HG03135 (cell line): ENCODE measurements at regions not wholly inside any gene's neighbourhood (a gene's known extent, or its start where the extent isn't known, plus 50 kb on each side); places are given as distances from the start of the nearest gene placed in this dataset.
"Not testable (repeated sequence)": the region's sequence is repeated elsewhere in the genome, so short reads cannot be mapped to it uniquely, and the experiment has no call there.

Source experiments
- ATAC-seq: cut with Tn5 transposase; IDR thresholded peaks from one replicate; pipeline ENCODE4 v1.9.1; 2021; ENCODE audit warnings: mild to moderate bottlenecking, moderate library complexity; ENCODE audit not compliant: unreplicated experiment

GRCh38 chr6:21874372-21874771, 280.8 kb downstream of the SOX4 start:
- ATAC-seq = no peak

GRCh38 chr6:21877037-21877436, 283.5 kb downstream of the SOX4 start:
- ATAC-seq = not testable (repeated sequence)

DNA sequence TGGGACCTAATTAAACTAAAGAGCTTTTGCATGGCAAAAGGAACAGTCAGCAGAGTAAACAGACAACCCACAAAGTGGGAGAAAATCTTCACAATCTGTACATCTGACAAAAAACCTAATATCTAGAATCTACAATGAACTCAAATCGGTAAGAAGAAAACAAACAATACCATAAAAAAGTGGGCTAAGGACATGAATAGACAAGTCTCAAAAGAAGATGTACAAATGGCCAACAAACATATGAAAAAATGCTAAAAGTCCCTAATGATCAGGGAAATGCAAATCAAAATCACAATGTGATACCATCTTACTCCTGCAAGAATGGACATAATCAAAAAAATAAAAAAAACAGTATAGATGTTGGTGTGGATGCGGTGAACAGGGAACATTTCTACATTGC, 286.7 kb downstream of the SOX4 start:
- not testable (repeated sequence) for ATAC-seq

GRCh38 chr6:21881969-21882465, 288.5 kb downstream of the SOX4 start:
- ATAC-seq = no peak

GRCh38 chr6:21883595-21884328, 290.2 kb downstream of the SOX4 start:
- no peak for ATAC-seq

DNA sequence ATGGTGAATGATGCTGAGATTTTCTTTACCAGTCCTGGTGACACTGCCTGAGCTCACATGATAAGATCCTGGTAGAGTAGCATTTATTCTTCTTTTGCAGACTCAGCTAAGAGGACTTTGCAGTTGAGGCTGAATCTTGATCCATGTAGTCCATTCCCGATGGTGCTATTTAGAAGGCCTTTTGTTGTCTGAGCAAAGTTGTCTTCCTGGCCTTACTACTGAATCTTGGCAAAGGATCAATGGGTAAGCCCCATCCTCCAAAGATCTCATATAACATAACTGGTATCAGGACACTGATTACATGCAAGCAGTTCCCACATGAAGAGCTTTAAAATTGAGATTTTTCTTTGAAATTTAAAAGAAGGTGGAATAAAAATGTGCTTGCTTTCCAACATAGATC, 291.6 kb downstream of the SOX4 start:
- no peak for ATAC-seq

GRCh38 chr6:21885532-21886114, 292.1 kb downstream of the SOX4 start:
- no peak for ATAC-seq

GRCh38 chr6:21886542-21887151, 293.1 kb downstream of the SOX4 start:
- ATAC-seq = no peak

- no peak for ATAC-seq
These were observed 294.0 kb downstream of the SOX4 start for GRCh38 chr6:21887231-21888185.

- ATAC-seq = no peak
These were observed 297.5 kb downstream of the SOX4 start for GRCh38 chr6:21891080-21891479.

DNA sequence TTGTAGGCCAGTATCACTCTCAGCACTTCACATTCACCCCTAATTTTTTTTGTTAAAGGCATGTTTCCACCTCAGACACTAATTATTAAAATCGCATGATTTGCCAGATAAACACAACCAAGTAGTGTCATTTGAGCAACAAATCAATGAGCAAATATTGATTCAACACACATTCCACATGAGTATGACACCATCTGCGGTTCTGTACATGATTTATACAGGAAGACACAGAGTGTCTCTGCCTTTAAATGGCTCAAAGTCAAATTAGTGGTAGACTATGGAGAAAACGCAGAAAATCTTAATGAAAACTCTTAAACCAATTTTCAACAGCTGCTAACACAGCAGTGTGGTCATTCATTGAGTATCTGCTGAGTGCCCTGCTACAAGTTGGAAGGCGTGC, 300.2 kb downstream of the SOX4 start:
- ATAC-seq = no peak

DNA sequence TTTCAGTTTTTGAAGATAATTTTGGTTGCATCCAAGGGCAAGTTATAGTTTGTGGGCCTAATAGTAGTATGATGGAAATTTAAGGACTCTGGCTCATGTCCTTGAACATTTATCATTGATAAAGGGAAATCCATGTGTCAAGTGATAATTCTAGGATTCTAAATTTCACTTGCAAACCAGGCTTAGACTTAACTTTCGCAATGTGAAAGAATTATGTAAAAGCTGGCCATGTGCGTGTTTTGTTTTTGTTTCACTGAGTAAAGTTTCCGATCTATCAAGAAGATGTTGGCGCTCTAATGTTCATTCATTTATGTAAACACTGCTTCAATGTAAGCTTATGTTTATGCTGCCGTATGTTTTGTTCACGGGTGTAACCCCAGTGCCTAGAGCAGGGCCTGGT, 302.0 kb downstream of the SOX4 start:
- no peak for ATAC-seq

- ATAC-seq = no peak
These were observed 304.7 kb downstream of the SOX4 start for GRCh38 chr6:21898107-21898796.

DNA sequence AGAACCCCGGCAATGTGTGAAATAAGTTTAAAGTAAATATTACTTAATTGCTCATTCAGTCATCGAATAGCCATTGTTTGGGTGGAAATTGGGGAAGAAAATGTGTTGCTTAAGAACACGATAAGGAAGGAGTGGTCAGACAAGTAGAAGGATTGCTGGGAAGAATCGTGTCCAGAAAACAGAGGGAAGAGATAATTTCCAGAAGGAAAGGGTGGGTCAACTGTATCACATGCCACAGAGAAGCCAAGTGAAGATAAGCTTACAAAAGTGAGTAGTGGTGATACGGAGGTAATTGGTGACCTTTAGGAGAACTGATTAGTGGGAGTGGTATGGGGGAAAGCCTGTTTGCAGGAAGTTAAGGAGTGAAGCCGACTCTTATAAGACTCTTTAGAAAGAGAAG, 306.2 kb downstream of the SOX4 start:
- no peak for ATAC-seq

DNA sequence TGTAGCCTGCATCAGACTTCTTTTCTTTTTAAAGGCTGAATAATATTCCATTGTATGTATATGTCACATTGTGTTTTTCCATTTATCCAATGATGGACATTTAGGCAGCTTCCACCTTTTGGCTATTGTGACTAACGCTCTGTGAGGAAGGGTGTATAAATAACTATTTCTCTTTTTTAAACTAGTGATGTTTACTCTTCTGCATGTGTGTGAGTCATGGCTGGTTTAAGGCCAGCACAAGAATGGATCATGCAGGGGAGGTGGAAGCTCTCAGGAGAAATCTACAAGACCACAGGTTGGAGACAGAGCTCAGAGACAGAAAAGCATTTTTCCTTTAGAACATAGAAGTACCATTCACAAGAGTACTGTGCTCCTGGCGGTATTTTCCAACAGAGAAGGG, 307.2 kb downstream of the SOX4 start:
- ATAC-seq = no peak

- ATAC-seq = no peak
These were observed 309.1 kb downstream of the SOX4 start for GRCh38 chr6:21902628-21903169.

- ATAC-seq = no peak
These were observed 312.0 kb downstream of the SOX4 start for GRCh38 chr6:21905531-21905930.

GRCh38 chr6:21906826-21907225, 313.3 kb downstream of the SOX4 start:
- no peak for ATAC-seq

GRCh38 chr6:21907291-21907690, 313.7 kb downstream of the SOX4 start:
- ATAC-seq = no peak

DNA sequence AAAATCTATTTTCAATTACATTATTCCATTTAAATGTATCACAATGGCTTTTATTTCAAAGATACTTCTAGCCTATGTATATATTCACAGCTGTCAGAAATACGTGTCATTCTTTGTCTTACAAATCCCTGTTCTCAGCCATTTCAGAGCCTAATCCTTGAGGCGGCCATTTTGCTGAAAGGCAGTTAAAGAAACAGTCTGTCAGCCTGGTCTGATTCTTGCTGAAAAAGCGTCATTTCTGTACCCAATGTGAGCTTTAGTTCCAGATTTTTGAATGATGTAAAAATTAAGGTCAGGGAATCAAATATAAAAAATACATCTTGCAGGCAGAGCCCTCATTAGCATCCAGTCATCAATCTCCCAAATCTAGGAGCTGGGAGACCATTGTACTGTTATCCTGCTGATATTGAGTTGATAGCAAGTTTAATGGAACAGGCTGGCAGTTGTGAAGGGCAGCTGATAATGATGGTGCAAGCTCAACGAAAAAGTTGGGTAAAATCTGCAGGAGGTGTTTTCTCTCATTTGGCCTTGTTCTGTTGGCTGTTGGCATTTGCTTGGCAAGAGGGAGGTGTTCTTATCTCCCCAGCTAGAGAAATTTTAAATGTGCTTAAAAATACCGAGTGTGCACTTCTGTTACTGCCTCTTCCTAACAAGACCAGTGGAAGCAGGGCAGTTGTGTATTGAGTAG, 314.8 kb downstream of the SOX4 start:
- ATAC-seq = no peak
